Type B pancreatic cell (in vitro differentiated cells): ENCODE measurements at regions not wholly inside any gene's neighbourhood (a gene's known extent, or its start where the extent isn't known, plus 50 kb on each side); places are given as distances from the start of the nearest gene placed in this dataset.

Experiments used
- DNase-seq: peaks from one replicate; pipeline ENCODE4 v3.0.0; 2021; ENCODE audit warnings: mixed read lengths; ENCODE audit not compliant: unreplicated experiment; ENCODE audit errors: extremely low spot score
- H3K27ac Mint-ChIP-seq: 2 replicates; pipeline ENCODE4 v1.8.0; 2021; ENCODE audit warnings: mild to moderate bottlenecking, mixed read lengths
- H3K27me3 Mint-ChIP-seq: 2 replicates; pipeline ENCODE4 v1.8.0; 2021; ENCODE audit warnings: mixed read lengths
- H3K36me3 Mint-ChIP-seq: 2 replicates; pipeline ENCODE4 v1.8.0; 2021; ENCODE audit warnings: mixed read lengths
- H3K4me1 Mint-ChIP-seq: one replicate; pipeline ENCODE4 v1.8.0; 2021; ENCODE audit warnings: mixed read lengths; ENCODE audit not compliant: unreplicated experiment
- H3K4me3 Mint-ChIP-seq: 2 replicates; pipeline ENCODE4 v1.8.0; 2021; ENCODE audit warnings: mild to moderate bottlenecking, mixed read lengths
- H3K9me3 Mint-ChIP-seq: 2 replicates; pipeline ENCODE4 v1.8.0; 2021; ENCODE audit warnings: mixed read lengths
- TF ChIP-seq, protein P1 (sequence below): fragments of 200-600 bp; sonication (generic); conservative IDR thresholded peaks from 2 replicates; pipeline ENCODE4 v1.5.0; 2021; ENCODE audit warnings: antibody characterized with exemption, mild to moderate bottlenecking

DNA sequence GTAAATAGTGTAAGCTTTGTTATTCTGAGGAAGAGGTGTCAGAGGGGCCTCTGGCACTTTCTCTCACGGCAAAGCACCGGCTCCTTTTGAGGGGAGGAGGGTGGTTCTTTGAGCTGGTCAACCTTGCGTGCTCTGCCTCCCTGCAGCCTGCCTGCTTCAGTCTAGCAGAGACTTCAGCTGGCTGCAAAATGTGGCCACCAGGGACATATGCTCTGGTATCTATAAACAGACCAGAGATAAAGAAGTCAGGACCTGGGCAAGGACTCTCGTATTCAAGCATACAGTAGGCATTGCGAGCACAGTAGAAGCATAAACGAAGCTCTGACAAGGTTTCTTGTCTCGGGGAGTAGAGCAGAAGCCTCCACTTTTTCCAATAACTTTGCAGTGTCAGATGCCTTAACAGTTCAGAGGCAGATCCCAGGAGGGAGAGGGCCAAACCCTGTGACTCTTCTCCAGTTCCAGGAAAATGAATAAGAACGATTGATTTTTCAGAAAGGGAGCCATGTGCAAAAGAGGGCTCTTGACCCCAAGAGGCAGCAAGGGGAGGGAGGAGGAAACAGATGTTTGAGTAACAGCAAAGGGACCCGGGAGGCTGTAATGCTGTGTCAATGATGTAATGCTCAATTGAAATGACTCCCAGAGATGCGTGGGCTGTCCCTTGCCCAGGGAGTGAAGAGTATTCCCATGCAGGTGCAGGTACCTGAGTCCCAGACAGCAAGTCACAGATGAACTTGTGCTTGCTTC, 57.9 kb upstream of the TEX13D start:
- H3K36me3 Mint-ChIP-seq: no peaks in the 10 kb centered on the region

DNA sequence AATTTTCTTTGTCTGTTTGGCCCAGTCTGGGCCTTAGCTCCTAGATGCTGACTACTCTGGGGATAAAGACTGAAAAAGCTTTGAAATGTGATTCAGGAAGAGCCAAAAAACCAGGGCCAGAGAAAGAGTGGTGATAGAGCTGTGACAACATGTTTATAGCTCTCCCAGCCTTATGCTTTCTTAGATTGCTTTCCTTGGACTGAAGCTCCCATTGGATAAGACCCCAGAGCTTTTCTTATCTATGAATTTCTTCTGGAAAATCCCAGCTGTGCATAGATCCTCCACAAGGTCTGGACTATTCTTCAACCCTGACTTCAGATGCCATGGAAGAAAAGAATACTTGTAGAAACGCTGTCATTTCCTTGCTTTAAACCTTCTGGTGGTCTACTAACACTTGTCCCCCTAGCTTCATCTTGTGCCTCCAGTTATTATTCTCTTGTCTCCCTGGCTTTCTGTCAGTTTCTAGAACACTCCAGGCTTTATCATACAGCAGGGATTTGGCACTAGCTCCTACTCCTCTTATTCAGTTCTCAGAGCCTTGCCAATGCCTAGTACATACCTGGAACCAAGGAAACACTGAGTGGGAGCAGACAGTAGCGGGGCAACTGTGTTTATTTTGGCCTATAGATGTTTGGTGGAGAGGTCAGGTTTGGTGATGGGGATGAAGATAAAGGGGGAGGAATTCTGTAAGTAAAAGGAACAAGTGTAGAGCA, 57.1 kb upstream of the TEX13D start:
- Mint-ChIP-seq H3K27ac (no peak overlapping the region), H3K9me3 (no peaks in the 10 kb centered on the region), H3K4me3 (no peak overlapping the region), H3K36me3 (no peaks in the 10 kb centered on the region), H3K4me1 (no peaks in the 10 kb centered on the region), H3K27me3 (no peaks in the 10 kb centered on the region)
- no peak for DNase-seq
- TF ChIP-seq, protein P1, sequence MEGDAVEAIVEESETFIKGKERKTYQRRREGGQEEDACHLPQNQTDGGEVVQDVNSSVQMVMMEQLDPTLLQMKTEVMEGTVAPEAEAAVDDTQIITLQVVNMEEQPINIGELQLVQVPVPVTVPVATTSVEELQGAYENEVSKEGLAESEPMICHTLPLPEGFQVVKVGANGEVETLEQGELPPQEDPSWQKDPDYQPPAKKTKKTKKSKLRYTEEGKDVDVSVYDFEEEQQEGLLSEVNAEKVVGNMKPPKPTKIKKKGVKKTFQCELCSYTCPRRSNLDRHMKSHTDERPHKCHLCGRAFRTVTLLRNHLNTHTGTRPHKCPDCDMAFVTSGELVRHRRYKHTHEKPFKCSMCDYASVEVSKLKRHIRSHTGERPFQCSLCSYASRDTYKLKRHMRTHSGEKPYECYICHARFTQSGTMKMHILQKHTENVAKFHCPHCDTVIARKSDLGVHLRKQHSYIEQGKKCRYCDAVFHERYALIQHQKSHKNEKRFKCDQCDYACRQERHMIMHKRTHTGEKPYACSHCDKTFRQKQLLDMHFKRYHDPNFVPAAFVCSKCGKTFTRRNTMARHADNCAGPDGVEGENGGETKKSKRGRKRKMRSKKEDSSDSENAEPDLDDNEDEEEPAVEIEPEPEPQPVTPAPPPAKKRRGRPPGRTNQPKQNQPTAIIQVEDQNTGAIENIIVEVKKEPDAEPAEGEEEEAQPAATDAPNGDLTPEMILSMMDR: no peak

More for the DNA sequence above, 57.9 kb upstream of the TEX13D start:
- no peak overlapping the region for H3K4me3 Mint-ChIP-seq
- no peak overlapping the region for H3K27ac Mint-ChIP-seq
- TF ChIP-seq, protein P1: no peak
- no peaks in the 10 kb centered on the region for H3K27me3 Mint-ChIP-seq
- H3K4me1 Mint-ChIP-seq: no peaks in the 10 kb centered on the region
- H3K9me3 Mint-ChIP-seq: no peaks in the 10 kb centered on the region
- DNase-seq: no peak

DNA sequence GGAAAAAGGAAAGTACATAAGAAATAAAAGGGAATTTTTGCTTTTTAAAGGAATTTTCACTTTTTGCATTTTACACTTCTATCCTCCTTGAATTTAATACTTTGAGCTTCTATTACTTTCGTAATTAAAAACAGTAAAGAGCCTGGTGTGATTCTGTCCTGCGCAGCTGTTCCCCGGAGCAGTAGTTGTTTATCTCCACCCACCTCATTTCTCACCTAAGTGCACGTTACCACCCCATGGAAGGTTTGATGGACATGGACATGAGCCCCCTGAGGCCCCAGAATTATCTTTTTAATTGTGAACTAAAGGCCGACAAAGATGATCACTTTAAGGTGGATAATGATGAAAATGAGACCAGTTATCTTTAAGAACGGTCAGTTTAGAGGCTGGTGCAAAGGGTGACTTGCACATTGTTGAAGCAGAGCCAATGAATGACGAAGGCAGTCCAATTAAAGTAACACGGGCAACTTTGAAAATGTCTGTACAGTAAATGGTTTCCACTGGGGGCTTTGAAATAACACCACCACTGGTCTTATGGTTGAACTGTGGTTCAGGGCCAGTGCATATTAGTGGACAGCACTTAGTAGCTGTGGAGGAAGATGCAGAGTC, 52.1 kb upstream of the TEX13D start:
- Mint-ChIP-seq H3K4me1 (no peaks in the 10 kb centered on the region), H3K27ac (no peak overlapping the region), H3K27me3 (no peaks in the 10 kb centered on the region), H3K4me3 (no peak overlapping the region), H3K36me3 (no peaks in the 10 kb centered on the region), H3K9me3 (no peaks in the 10 kb centered on the region)
- TF ChIP-seq, protein P1: no peak
- no peak for DNase-seq

DNA sequence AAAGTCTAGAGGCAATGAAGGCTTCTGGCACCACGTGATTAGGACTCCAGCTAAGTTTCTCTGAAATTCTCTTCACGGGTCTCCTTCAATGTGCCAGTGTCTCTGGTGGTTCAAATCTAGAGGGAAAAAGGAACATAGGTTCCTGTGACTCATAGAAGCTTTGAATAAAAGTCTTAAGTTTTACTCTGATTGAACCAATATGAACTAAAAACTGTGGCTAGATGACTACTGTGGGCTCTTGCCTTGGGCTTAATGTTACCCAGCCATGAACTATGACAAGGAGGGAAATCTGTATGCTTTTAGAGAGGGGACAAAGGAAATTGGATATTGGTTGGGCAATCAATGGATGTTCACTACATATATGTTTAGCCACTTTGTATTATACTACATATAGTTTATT, 49.9 kb upstream of the TEX13D start:
- no peaks in the 10 kb centered on the region for H3K9me3 Mint-ChIP-seq
- no peak overlapping the region for H3K4me3 Mint-ChIP-seq
- TF ChIP-seq, protein P1: no peak
- no peak for DNase-seq
- no peaks in the 10 kb centered on the region for H3K4me1 Mint-ChIP-seq
- no peaks in the 10 kb centered on the region for H3K36me3 Mint-ChIP-seq
- H3K27ac Mint-ChIP-seq: no peak overlapping the region
- no peaks in the 10 kb centered on the region for H3K27me3 Mint-ChIP-seq
